ENCODE measurements at regions not wholly inside any gene's neighbourhood (a gene's known extent, or its start where the extent isn't known, plus 50 kb on each side); places are given as distances from the start of the nearest gene placed in this dataset.
"Not testable (repeated sequence)": the region's sequence is repeated elsewhere in the genome, so short reads cannot be mapped to it uniquely, and the experiment has no call there.

DNA sequence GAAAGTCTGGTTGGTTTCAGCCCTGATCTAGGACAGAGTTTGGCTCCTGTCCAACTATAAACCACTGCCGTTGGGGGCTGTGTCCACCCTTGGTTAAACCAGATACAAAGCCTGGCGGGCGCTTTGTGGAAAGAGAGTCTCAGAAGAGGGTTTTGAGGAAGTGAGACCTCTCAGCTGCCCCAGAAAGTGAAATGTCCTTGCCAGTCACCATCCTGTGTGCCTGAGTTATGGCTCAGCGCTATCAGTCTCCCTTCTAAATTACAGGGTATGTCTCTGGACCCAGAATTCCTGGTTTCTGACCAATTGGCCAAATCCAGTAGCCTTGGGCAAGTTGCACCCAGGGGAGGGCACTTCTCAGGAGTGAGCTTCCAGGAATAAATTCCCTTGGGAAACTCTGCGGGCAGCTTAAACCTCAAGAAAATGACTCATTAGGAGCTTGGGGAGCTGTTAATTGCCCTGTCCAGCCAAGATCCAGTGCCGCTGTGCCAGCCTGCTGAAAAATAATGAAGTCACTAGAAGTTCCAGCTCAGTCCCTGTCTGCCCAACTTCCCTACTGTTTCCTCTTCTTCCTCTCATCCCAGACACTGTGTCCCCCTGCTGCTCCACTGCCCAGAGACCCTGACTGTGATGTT is 66.7 kb upstream of the PDZD8 start:
- Histone ChIP-seq H3K9me3 (ENCODE audit: insufficient read depth, low read length) (peaks cover 33% of the 10 kb centered on the region; the same call in 1 of the 2 replicates), H3K4me3 (ENCODE audit: insufficient read length, low read depth) (no peak overlapping the region), H3K9ac (ENCODE audit: insufficient read length, low read depth) (no peak overlapping the region), H3K27me3 (ENCODE audit: insufficient read depth, insufficient read length) (no peaks in the 10 kb centered on the region), H3K4me1 (ENCODE audit: insufficient read depth, insufficient read length) (no peaks in the 10 kb centered on the region), H3K36me3 (ENCODE audit: insufficient read depth, insufficient read length, low read length) (no peaks in the 10 kb centered on the region)
- DNase-seq (ENCODE audit: low read depth, low spot score), result no peak
- TF ChIP-seq YY1 (IDR thresholded peaks at IDR 0.05; ENCODE audit: insufficient read depth, insufficient read length) (no peak), SUZ12 (IDR thresholded peaks at IDR 0.05; ENCODE audit: extremely low read depth, insufficient read depth, insufficient read length) (no peak), ZNF274 (IDR thresholded peaks at IDR 0.05; ENCODE audit: low read depth, low read length) (no peak)

GRCh38 chr10:117441361-117441760 is 66.1 kb upstream of the PDZD8 start:
- peaks cover 27% of the 10 kb centered on the region; the same call in 1 of the 2 replicates for H3K9me3 ChIP-seq (ENCODE audit: insufficient read depth, low read length)
- H3K27me3 ChIP-seq (ENCODE audit: insufficient read depth, insufficient read length), result no peaks in the 10 kb centered on the region
- no peaks in the 10 kb centered on the region for H3K4me1 ChIP-seq (ENCODE audit: insufficient read depth, insufficient read length)
- H3K36me3 ChIP-seq (ENCODE audit: insufficient read depth, insufficient read length, low read length), result no peaks in the 10 kb centered on the region
- DNase-seq (ENCODE audit: low read depth, low spot score), result no peak
- TF ChIP-seq ZNF274 (IDR thresholded peaks at IDR 0.05; ENCODE audit: low read depth, low read length), result no peak
- no peak for TF ChIP-seq SUZ12 (IDR thresholded peaks at IDR 0.05; ENCODE audit: extremely low read depth, insufficient read depth, insufficient read length)
- TF ChIP-seq YY1 (IDR thresholded peaks at IDR 0.05; ENCODE audit: insufficient read depth, insufficient read length), result no peak
- H3K4me3 ChIP-seq (ENCODE audit: insufficient read length, low read depth), result no peak overlapping the region
- H3K9ac ChIP-seq (ENCODE audit: insufficient read length, low read depth), result no peak overlapping the region

DNA sequence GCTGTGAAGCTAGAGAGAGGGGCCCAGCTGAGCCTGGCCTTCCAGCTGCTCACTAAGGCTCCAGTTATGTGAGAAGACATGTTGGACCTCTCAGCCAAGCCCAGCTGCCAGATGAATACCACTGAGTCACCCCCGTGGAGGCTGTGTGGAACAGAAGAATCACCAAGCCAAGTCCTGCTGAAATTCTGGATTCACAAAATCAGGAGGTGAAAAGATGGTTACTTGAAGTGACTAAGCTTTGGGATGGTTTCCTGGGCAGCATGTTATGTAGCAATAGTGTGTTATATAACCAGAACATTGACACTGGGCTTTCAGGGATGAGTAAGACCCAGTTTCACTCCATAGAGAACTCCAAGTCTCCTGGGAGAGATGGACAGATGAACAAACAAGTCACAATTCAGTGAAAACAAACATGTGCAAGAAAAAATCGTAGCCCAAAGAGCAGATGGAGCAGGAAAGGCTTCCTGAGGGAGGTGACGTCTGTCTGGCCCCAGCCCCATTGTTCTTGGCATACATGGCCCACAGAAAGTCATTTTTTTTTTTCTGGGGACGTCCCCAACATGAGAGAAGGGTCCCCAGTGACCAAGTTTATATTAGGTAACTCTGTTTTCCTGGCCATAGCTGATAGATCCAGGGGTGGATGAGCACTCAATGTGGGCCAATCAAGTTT is 64.1 kb upstream of the PDZD8 start:
- TF ChIP-seq SUZ12 (IDR thresholded peaks at IDR 0.05; ENCODE audit: extremely low read depth, insufficient read depth, insufficient read length), result no peak
- TF ChIP-seq ZNF274 (IDR thresholded peaks at IDR 0.05; ENCODE audit: low read depth, low read length), result no peak
- TF ChIP-seq YY1 (IDR thresholded peaks at IDR 0.05; ENCODE audit: insufficient read depth, insufficient read length), result no peak
- H3K4me3 ChIP-seq (ENCODE audit: insufficient read length, low read depth), result no peak overlapping the region
- peaks cover 7% of the 10 kb centered on the region; the same call in 1 of the 2 replicates for H3K9me3 ChIP-seq (ENCODE audit: insufficient read depth, low read length)
- no peak overlapping the region for H3K9ac ChIP-seq (ENCODE audit: insufficient read length, low read depth)
- H3K4me1 ChIP-seq (ENCODE audit: insufficient read depth, insufficient read length), result no peaks in the 10 kb centered on the region
- no peak for DNase-seq (ENCODE audit: low read depth, low spot score)
- H3K27me3 ChIP-seq (ENCODE audit: insufficient read depth, insufficient read length), result no peaks in the 10 kb centered on the region
- no peaks in the 10 kb centered on the region for H3K36me3 ChIP-seq (ENCODE audit: insufficient read depth, insufficient read length, low read length)

- no peaks in the 10 kb centered on the region for H3K36me3 ChIP-seq (ENCODE audit: insufficient read depth, insufficient read length, low read length)
- H3K9me3 ChIP-seq (ENCODE audit: insufficient read depth, low read length), result no peaks in the 10 kb centered on the region
- no peaks in the 10 kb centered on the region for H3K27me3 ChIP-seq (ENCODE audit: insufficient read depth, insufficient read length)
- no peaks in the 10 kb centered on the region for H3K4me1 ChIP-seq (ENCODE audit: insufficient read depth, insufficient read length)
- TF ChIP-seq ZNF274 (IDR thresholded peaks at IDR 0.05; ENCODE audit: low read depth, low read length) (no peak), SUZ12 (IDR thresholded peaks at IDR 0.05; ENCODE audit: extremely low read depth, insufficient read depth, insufficient read length) (no peak), YY1 (IDR thresholded peaks at IDR 0.05; ENCODE audit: insufficient read depth, insufficient read length) (no peak)
- H3K4me3 ChIP-seq (ENCODE audit: insufficient read length, low read depth), result no peak overlapping the region
- H3K9ac ChIP-seq (ENCODE audit: insufficient read length, low read depth), result no peak overlapping the region
- DNase-seq (ENCODE audit: low read depth, low spot score), result no peak
Measured at GRCh38 chr10:117432866-117433265, 57.6 kb upstream of the PDZD8 start.

DNA sequence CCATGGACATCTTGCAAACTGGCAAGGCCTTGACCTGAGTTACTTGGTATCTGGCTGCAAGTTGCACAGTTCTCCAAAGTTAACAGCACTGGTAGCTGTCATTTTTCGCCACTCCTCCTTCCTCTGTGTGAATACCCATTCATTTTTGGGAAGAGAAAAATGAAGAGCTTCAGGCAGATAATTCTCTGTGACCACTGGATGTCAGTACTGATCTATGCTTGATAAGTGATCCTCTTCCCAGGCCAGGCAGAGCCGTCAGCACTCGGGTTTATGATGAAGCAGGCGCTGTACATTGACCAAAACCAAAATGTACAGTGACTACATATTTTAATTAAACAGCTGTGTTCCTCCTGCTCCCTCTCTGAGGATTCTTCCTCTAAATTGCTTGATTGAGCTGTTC is 55.9 kb upstream of the PDZD8 start:
- no peaks in the 10 kb centered on the region for H3K4me1 ChIP-seq (ENCODE audit: insufficient read depth, insufficient read length)
- no peak overlapping the region for H3K4me3 ChIP-seq (ENCODE audit: insufficient read length, low read depth)
- no peak overlapping the region for H3K9ac ChIP-seq (ENCODE audit: insufficient read length, low read depth)
- H3K9me3 ChIP-seq (ENCODE audit: insufficient read depth, low read length), result no peaks in the 10 kb centered on the region
- no peaks in the 10 kb centered on the region for H3K36me3 ChIP-seq (ENCODE audit: insufficient read depth, insufficient read length, low read length)
- no peak for TF ChIP-seq SUZ12 (IDR thresholded peaks at IDR 0.05; ENCODE audit: extremely low read depth, insufficient read depth, insufficient read length)
- TF ChIP-seq YY1 (IDR thresholded peaks at IDR 0.05; ENCODE audit: insufficient read depth, insufficient read length), result no peak
- no peak for TF ChIP-seq ZNF274 (IDR thresholded peaks at IDR 0.05; ENCODE audit: low read depth, low read length)
- H3K27me3 ChIP-seq (ENCODE audit: insufficient read depth, insufficient read length), result no peaks in the 10 kb centered on the region
- DNase-seq (ENCODE audit: low read depth, low spot score), result no peak

- not testable (repeated sequence) for H3K36me3 ChIP-seq (ENCODE audit: insufficient read depth, insufficient read length, low read length); H3K27me3 ChIP-seq (ENCODE audit: insufficient read depth, insufficient read length); H3K9me3 ChIP-seq (ENCODE audit: insufficient read depth, low read length); H3K4me1 ChIP-seq (ENCODE audit: insufficient read depth, insufficient read length); DNase-seq (ENCODE audit: low read depth, low spot score); H3K9ac ChIP-seq (ENCODE audit: insufficient read length, low read depth); H3K4me3 ChIP-seq (ENCODE audit: insufficient read length, low read depth)
Measured at GRCh38 chr10:117430535-117430934, 55.3 kb upstream of the PDZD8 start.

DNA sequence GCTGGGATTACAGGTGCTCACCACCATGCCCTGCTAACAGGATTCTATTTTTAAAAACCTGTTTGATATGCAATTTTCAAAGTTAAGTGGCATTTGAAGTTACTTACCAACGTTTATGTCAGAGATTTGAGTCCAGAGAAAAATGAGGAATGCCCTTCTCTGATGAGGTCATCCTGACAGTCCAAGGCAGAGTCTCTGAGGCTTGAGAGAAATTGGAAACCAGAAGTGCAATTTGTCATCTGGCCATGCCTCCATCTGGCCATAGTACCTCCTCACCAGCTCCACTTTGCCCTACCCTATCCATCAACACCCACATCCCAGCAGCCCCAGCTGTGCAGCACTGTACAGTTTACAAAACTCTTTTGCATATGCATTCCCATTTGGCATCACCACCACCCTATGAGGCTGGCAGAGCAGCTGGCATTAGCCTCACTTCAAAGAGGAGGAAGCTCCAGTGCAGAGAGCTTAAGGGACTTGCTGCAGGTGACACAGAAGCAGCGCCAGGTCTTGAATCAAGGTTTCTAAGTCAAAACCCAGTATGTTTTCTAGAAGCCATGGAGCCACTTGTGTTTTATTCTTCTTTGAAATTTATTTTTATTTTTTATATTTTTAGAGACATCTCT is 54.5 kb upstream of the PDZD8 start:
- TF ChIP-seq ZNF274 (IDR thresholded peaks at IDR 0.05; ENCODE audit: low read depth, low read length), result no peak
- no peak for TF ChIP-seq SUZ12 (IDR thresholded peaks at IDR 0.05; ENCODE audit: extremely low read depth, insufficient read depth, insufficient read length)
- H3K9ac ChIP-seq (ENCODE audit: insufficient read length, low read depth), result no peak overlapping the region
- DNase-seq (ENCODE audit: low read depth, low spot score), result no peak

More for the DNA sequence above, 54.5 kb upstream of the PDZD8 start:
- no peaks in the 10 kb centered on the region for H3K4me1 ChIP-seq (ENCODE audit: insufficient read depth, insufficient read length)
- no peaks in the 10 kb centered on the region for H3K36me3 ChIP-seq (ENCODE audit: insufficient read depth, insufficient read length, low read length)
- H3K27me3 ChIP-seq (ENCODE audit: insufficient read depth, insufficient read length), result no peaks in the 10 kb centered on the region
- no peaks in the 10 kb centered on the region for H3K9me3 ChIP-seq (ENCODE audit: insufficient read depth, low read length)
- H3K4me3 ChIP-seq (ENCODE audit: insufficient read length, low read depth), result no peak overlapping the region
